H1 (cell line): ENCODE measurements at regions not wholly inside any gene's neighbourhood (a gene's known extent, or its start where the extent isn't known, plus 50 kb on each side); places are given as distances from the start of the nearest gene placed in this dataset.

ENCODE experiments used
- CTCF ChIA-PET: fragments of 300-600 bp; sonication (Branson Sonifier 250); formaldehyde crosslinking; loops from one replicate; lab custom pipeline; 2021; ENCODE audit not compliant: partially characterized antibody; lab: Charles Lee
- POLR2A ChIA-PET: fragments of 300-600 bp; sonication (Branson Sonifier 250); formaldehyde crosslinking; loops from one replicate; lab custom pipeline; 2021; ENCODE audit warnings: inconsistent platforms; ENCODE audit not compliant: partially characterized antibody; lab: Charles Lee
- DNase-seq, 2 experiments: peaks; one replicate each; pipeline versions ENCODE4 v3.0.0 to v3.0.0-alpha.2; 2010 to 2022; ENCODE audit warnings: low spot score in 2 of 2, low read depth in 1 of 2, mixed read lengths in 1 of 2
- FAIRE-seq: peaks from 2 replicates; lab custom pipeline; 2011; peaks lifted over from hg19 to GRCh38; lab: Jason Lieb, UNC
- H2AFZ ChIP-seq: 2 replicates; pipeline ENCODE4 v1.8.1; 2012; ENCODE audit warnings: low read length, inconsistent platforms
- H2AK5ac ChIP-seq: 2 replicates; pipeline ENCODE4 v1.6.1; 2013; ENCODE audit warnings: low read depth, low read length
- H2BK120ac ChIP-seq: replicated peaks from 2 replicates; pipeline ENCODE3; 2013; ENCODE audit warnings: low read depth, low read length, inconsistent platforms
- H2BK12ac ChIP-seq: 2 replicates; pipeline ENCODE4 v1.6.1; 2013; ENCODE audit warnings: low read depth, low read length
- H2BK15ac ChIP-seq: 2 replicates; pipeline ENCODE4 v1.6.1; 2013; ENCODE audit warnings: low read length
- H2BK20ac ChIP-seq: 2 replicates; pipeline ENCODE4 v1.6.1; 2013; ENCODE audit warnings: low read length
- H2BK5ac ChIP-seq: 2 replicates; pipeline ENCODE4 v1.6.1; 2013; ENCODE audit warnings: low read depth, low read length
- H3K14ac ChIP-seq: 2 replicates; pipeline ENCODE4 v1.6.1; 2013; ENCODE audit warnings: inconsistent platforms; ENCODE audit not compliant: insufficient read length
- H3K18ac ChIP-seq: 2 replicates; pipeline ENCODE4 v1.6.1; 2013; ENCODE audit warnings: low read length; ENCODE audit errors: extremely low read depth
- H3K23ac ChIP-seq: 2 replicates; pipeline ENCODE4 v1.6.1; 2013; ENCODE audit warnings: inconsistent platforms; ENCODE audit not compliant: insufficient read length
- H3K23me2 ChIP-seq: 2 replicates; pipeline ENCODE4 v1.6.1; 2013; ENCODE audit warnings: low read depth, low read length
- H3K27ac ChIP-seq: 2 replicates; pipeline ENCODE4 v1.6.1; 2011; ENCODE audit warnings: low read depth, low read length, inconsistent platforms
- H3K27me3 ChIP-seq, 4 experiments: replicated peaks in 1 of 4; 1 replicate in 1 of 4; 2 replicates in 3 of 4; pipeline versions ENCODE4 v1.6.1 to v1.8.1; 2011 to 2013; ENCODE audit warnings: low read length in 3 of 4, mild to moderate bottlenecking in 3 of 4, inconsistent platforms in 2 of 4, mixed read lengths in 2 of 4, moderate library complexity in 1 of 4; ENCODE audit not compliant: control insufficient read depth in 3 of 4, insufficient read depth in 3 of 4; ENCODE audit errors: extremely low read depth in 1 of 4
- H3K36me3 ChIP-seq, 4 experiments: 2 replicates each; pipeline versions ENCODE4 v1.6.1 to v1.8.1; 2011 to 2013; ENCODE audit warnings: mild to moderate bottlenecking in 4 of 4, low read length in 3 of 4, moderate library complexity in 2 of 4, control low read depth in 1 of 4, inconsistent platforms in 1 of 4; ENCODE audit not compliant: insufficient read depth in 4 of 4, control insufficient read depth in 2 of 4
- H3K4ac ChIP-seq: replicated peaks from 2 replicates; pipeline ENCODE3; 2013; ENCODE audit warnings: low read length, low read depth, mixed read lengths, inconsistent platforms; ENCODE audit not compliant: insufficient read length
- H3K4me1 ChIP-seq, 4 experiments: replicated peaks in 1 of 4; 1 replicate in 1 of 4; 2 replicates in 3 of 4; pipeline versions ENCODE4 v1.6.1 to v1.8.1; 2011 to 2013; ENCODE audit warnings: low read length in 3 of 4, inconsistent platforms in 2 of 4, mixed read lengths in 1 of 4; ENCODE audit not compliant: insufficient read depth in 4 of 4, control insufficient read depth in 3 of 4
- H3K4me2 ChIP-seq, 2 experiments: 2 replicates each; pipeline versions ENCODE4 v1.6.1 to v1.8.1; 2011 to 2013; ENCODE audit warnings: low read depth in 2 of 2, low read length in 2 of 2, control low read depth in 1 of 2, inconsistent platforms in 1 of 2, mild to moderate bottlenecking in 1 of 2; ENCODE audit not compliant: insufficient read depth in 1 of 2
- H3K4me3 ChIP-seq, 4 experiments: fragments of 200-600, 300-600 bp in 1 of 4; sonication (generic), shearing (Covaris generic), sonication (Bioruptor Twin) in 1 of 4; 2 replicates each; pipeline versions ENCODE4 v1.5.1 to v1.8.1; 2011 to 2016; ENCODE audit warnings: low read length in 4 of 4, low read depth in 3 of 4, control low read depth in 2 of 4, inconsistent platforms in 2 of 4, mild to moderate bottlenecking in 2 of 4, mixed read lengths in 1 of 4, moderate library complexity in 1 of 4; ENCODE audit not compliant: insufficient read depth in 2 of 4; ENCODE audit errors: extremely low read depth in 1 of 4
- H3K56ac ChIP-seq: replicated peaks from 2 replicates; pipeline ENCODE3; 2013; ENCODE audit warnings: low read depth, mild to moderate bottlenecking, mixed read lengths, low read length, inconsistent platforms; ENCODE audit not compliant: insufficient read length
- H3K79me1 ChIP-seq: 2 replicates; pipeline ENCODE4 v1.6.1; 2013; ENCODE audit warnings: low read depth, low read length, control low read depth
- H3K79me2 ChIP-seq, 2 experiments: 2 replicates each; pipeline versions ENCODE4 v1.6.1 to v1.8.1; 2012 to 2013; ENCODE audit warnings: low read length in 2 of 2, mild to moderate bottlenecking in 2 of 2, inconsistent platforms in 1 of 2; ENCODE audit not compliant: insufficient read depth in 2 of 2, control insufficient read depth in 1 of 2
- H3K9ac ChIP-seq, 4 experiments: replicated peaks in 1 of 4; 1 replicate in 1 of 4; 2 replicates in 3 of 4; pipeline versions ENCODE4 v1.6.1 to v1.8.1; 2011 to 2013; ENCODE audit warnings: low read depth in 3 of 4, low read length in 3 of 4, control low read depth in 2 of 4, mild to moderate bottlenecking in 2 of 4, moderate library complexity in 2 of 4, inconsistent platforms in 1 of 4; ENCODE audit errors: extremely low read depth in 1 of 4
- H3K9me3 ChIP-seq, 2 experiments: 2 replicates each; pipeline versions ENCODE4 v1.6.1 to v1.8.1; 2012 to 2013; ENCODE audit warnings: mild to moderate bottlenecking in 2 of 2, moderate library complexity in 2 of 2, control low read depth in 1 of 2, inconsistent platforms in 1 of 2, low read depth in 1 of 2, low read length in 1 of 2, mixed read lengths in 1 of 2; ENCODE audit not compliant: insufficient read depth in 2 of 2
- H4K20me1 ChIP-seq, 2 experiments: replicated peaks in 1 of 2; 2 replicates each; pipeline versions ENCODE3 to v1.8.1; 2011 to 2013; ENCODE audit warnings: inconsistent platforms in 2 of 2, low read length in 2 of 2, mild to moderate bottlenecking in 1 of 2; ENCODE audit not compliant: insufficient read depth in 2 of 2, control insufficient read depth in 1 of 2
- H4K5ac ChIP-seq: 2 replicates; pipeline ENCODE4 v1.6.1; 2013; ENCODE audit warnings: low read length, low read depth, mixed read lengths, inconsistent platforms; ENCODE audit not compliant: insufficient read length
- H4K8ac ChIP-seq: 2 replicates; pipeline ENCODE4 v1.8.0; 2013; ENCODE audit warnings: mild to moderate bottlenecking, moderate library complexity, low read length, inconsistent platforms; ENCODE audit not compliant: insufficient read depth; ENCODE audit errors: extremely low read depth
- H4K91ac ChIP-seq: replicated peaks from 2 replicates; pipeline ENCODE3; 2013; ENCODE audit warnings: low read length, mixed read lengths, inconsistent platforms; ENCODE audit not compliant: insufficient read length
- CHD2 ChIP-seq: IDR thresholded peaks from 2 replicates; pipeline ENCODE4 v1.6.1; 2012; ENCODE audit warnings: low read length, improper control_type of control experiment
- HDAC2 ChIP-seq, 2 experiments: fragments of 300-600 bp in 1 of 2; sonication (generic) in 1 of 2; IDR thresholded peaks; 2 replicates each; pipeline ENCODE4 v1.6.1; 2011 to 2012; ENCODE audit warnings: low read depth in 2 of 2, low read length in 2 of 2, mild to moderate bottlenecking in 2 of 2, moderate library complexity in 2 of 2, borderline replicate concordance in 1 of 2, inconsistent platforms in 1 of 2
- MAFK ChIP-seq: IDR thresholded peaks from 2 replicates; pipeline ENCODE4 v1.6.1; 2012; ENCODE audit warnings: low read depth, mild to moderate bottlenecking, improper control_type of control experiment, low read length
- PHF8 ChIP-seq: fragments of 200-600 bp; sonication (generic); conservative IDR thresholded peaks from 2 replicates; pipeline ENCODE4 v1.7.1; 2012; ENCODE audit warnings: low read depth, mild to moderate bottlenecking, inconsistent platforms, low read length, moderate library complexity
- POLR2AphosphoS5 ChIP-seq: IDR thresholded peaks from 2 replicates; pipeline ENCODE4 v1.6.1; 2011; ENCODE audit warnings: low read depth, low read length
- RXRA ChIP-seq: IDR thresholded peaks from 2 replicates; pipeline ENCODE4 v1.6.1; 2011; ENCODE audit warnings: low read depth, mild to moderate bottlenecking, low read length, moderate library complexity; ENCODE audit not compliant: insufficient read depth
- SP2 ChIP-seq: IDR thresholded peaks from 2 replicates; pipeline ENCODE4 v1.6.1; 2012; ENCODE audit warnings: mild to moderate bottlenecking, low read length, inconsistent platforms
- SP4 ChIP-seq: IDR thresholded peaks from 2 replicates; pipeline ENCODE4 v1.6.1; 2012; ENCODE audit warnings: low read length, inconsistent platforms
- USF2 ChIP-seq: IDR thresholded peaks from 2 replicates; pipeline ENCODE4 v1.6.1; 2011; ENCODE audit warnings: low read length, improper control_type of control experiment
- YY1 ChIP-seq: IDR thresholded peaks from 2 replicates; pipeline ENCODE4 v1.6.1; 2011; ENCODE audit warnings: low read depth, mild to moderate bottlenecking, low read length
- ZNF274 ChIP-seq: IDR thresholded peaks from 2 replicates; pipeline ENCODE4 v1.7.0; 2012; ENCODE audit warnings: low read length, borderline replicate concordance; ENCODE audit errors: extremely low read depth
- WGBS, 2 experiments: shearing (Covaris generic) in 1 of 2; methylation state at CpG; one replicate each; pipeline versions ENCODE4 v1.1.6 to v1.1.7; 2013 to 2015; ENCODE audit warnings: low lambda C conversion rate in 2 of 2, mixed read lengths in 2 of 2, inconsistent platforms in 1 of 2, low coverage in 1 of 2, missing lambda C conversion rate in 1 of 2; ENCODE audit not compliant: insufficient replicate concordance in 2 of 2, insufficient coverage in 1 of 2, insufficient read length in 1 of 2; ENCODE audit errors: extremely low coverage in 1 of 2, missing lambda C conversion rate in 1 of 2; 5-methylcytosine and 5-hydroxymethylcytosine counted together
- TF ChIP-seq, protein P1 (sequence below): IDR thresholded peaks from 2 replicates; pipeline ENCODE4 v1.6.1; 2012; ENCODE audit warnings: inconsistent platforms
- TF ChIP-seq, protein P2 (sequence below): IDR thresholded peaks from 2 replicates; pipeline ENCODE4 v1.6.1; 2012; ENCODE audit warnings: inconsistent platforms

DNA sequence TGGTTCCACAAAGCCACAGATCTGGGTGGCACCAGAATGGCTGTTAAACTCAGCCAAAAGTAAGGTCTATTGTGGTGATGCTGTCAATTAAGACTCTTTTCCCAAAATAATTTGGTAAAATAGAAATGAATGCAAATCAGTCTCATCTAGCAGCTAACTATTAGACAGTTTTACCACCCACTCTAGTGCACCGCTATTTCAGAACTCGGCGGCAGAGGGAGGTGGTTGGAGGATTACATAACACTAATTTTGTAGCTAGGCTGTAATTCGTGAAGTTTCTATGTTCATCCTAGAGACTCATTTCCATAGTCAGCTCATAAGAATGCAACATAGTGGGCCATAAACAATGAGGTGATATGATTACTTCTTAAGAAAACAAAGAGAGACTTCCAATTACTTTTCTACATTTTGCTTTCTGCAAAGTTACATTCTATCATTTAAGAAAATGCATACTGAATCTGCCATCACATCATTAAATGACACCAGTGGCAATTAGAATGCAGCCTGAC, 413.8 kb downstream of the FBXO15 start:
- no peak overlapping the region for H4K91ac ChIP-seq
- H4K5ac ChIP-seq = no peak overlapping the region
- H3K14ac ChIP-seq = no peak overlapping the region
- FAIRE-seq = no peak
- POLR2A ChIA-PET = no interaction called here
- no peak overlapping the region for H2BK12ac ChIP-seq
- DNase-seq = no peak
- H2BK15ac ChIP-seq = no peak overlapping the region
- 95% methylated on average over 4 of the region's 4 CpGs; no CpG with 5 or more reads in 1 of the 2 experiments for WGBS, 2 experiments
- no peak overlapping the region for H4K8ac ChIP-seq
- H2BK120ac ChIP-seq = no peak overlapping the region
- H3K36me3 ChIP-seq = no peaks in the 10 kb centered on the region
- H3K27ac ChIP-seq = no peak overlapping the region
- H4K20me1 ChIP-seq = no peaks in the 10 kb centered on the region
- no peak overlapping the region for H2AFZ ChIP-seq
- CTCF ChIA-PET = no interaction called here
- H3K23ac ChIP-seq = no peak overlapping the region
- H3K56ac ChIP-seq = no peak overlapping the region
- H3K4me2 ChIP-seq = no peak overlapping the region
- H3K79me2 ChIP-seq = no peaks in the 10 kb centered on the region
- no peaks in the 10 kb centered on the region for H3K23me2 ChIP-seq
- no peak overlapping the region for H2BK5ac ChIP-seq
- no peak overlapping the region for H3K18ac ChIP-seq
- H3K4ac ChIP-seq = no peak overlapping the region
- H3K79me1 ChIP-seq = no peaks in the 10 kb centered on the region
- no peak overlapping the region for H2AK5ac ChIP-seq
- H2BK20ac ChIP-seq = no peak overlapping the region
- no peaks in the 10 kb centered on the region for H3K4me1 ChIP-seq
- no peaks in the 10 kb centered on the region for H3K9me3 ChIP-seq
- no peaks in the 10 kb centered on the region for H3K27me3 ChIP-seq
- H3K9ac ChIP-seq = no peak overlapping the region
- H3K4me3 ChIP-seq = no peak overlapping the region
- no peak for TF ChIP-seq SP2
- TF ChIP-seq RXRA = no peak
- TF ChIP-seq, protein P1, sequence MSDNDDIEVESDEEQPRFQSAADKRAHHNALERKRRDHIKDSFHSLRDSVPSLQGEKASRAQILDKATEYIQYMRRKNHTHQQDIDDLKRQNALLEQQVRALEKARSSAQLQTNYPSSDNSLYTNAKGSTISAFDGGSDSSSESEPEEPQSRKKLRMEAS = no peak
- TF ChIP-seq YY1 = no peak
- TF ChIP-seq HDAC2 (IDR thresholded peaks at IDR 0.05; ENCODE audit: borderline replicate concordance in 1 of 2, low read depth in 2 of 2, low read length in 2 of 2) = no peak
- TF ChIP-seq, protein P2, sequence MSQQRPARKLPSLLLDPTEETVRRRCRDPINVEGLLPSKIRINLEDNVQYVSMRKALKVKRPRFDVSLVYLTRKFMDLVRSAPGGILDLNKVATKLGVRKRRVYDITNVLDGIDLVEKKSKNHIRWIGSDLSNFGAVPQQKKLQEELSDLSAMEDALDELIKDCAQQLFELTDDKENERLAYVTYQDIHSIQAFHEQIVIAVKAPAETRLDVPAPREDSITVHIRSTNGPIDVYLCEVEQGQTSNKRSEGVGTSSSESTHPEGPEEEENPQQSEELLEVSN = no peak
- TF ChIP-seq ZNF274 = no peak
- no peak for TF ChIP-seq CHD2
- TF ChIP-seq POLR2AphosphoS5 = no peak
- no peak for TF ChIP-seq USF2
- no peak for TF ChIP-seq PHF8
- TF ChIP-seq MAFK = no peak
- no peak for TF ChIP-seq SP4
